ENCODE measurements at regions not wholly inside any gene's neighbourhood (a gene's known extent, or its start where the extent isn't known, plus 50 kb on each side); places are given as distances from the start of the nearest gene placed in this dataset.

DNA sequence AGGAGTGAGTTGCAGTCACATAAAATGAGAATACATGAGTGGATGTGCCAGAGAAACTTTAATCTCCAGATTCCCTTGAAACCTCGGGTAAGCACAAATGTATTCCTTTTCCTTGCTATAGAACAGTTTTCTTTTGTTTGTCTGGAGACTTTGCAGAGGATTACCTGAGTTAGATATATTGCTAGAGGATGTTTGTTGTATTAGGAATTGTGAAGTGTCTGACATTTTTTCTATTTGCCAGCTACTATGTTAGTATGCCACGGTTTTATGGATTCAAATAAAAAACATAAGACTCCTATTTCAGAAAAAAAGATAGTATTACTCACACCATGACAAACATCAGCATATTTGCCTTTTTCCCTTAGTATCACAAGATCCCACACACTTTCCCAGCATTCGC, 844.9 kb upstream of the SLITRK5 start:
- POLR2A ChIA-PET, result no interaction called here
- Histone ChIP-seq H2AFZ (ENCODE audit: low read depth, low read length) (no peak overlapping the region), H3K9ac (replicated peaks; ENCODE audit: extremely low read depth, insufficient read depth, low read length) (no peak overlapping the region), H3K9me3 (replicated peaks; ENCODE audit: control insufficient read depth, insufficient read depth, low read length) (no peaks in the 10 kb centered on the region), H3K9me1 (replicated peaks; ENCODE audit: control insufficient read depth, extremely low read depth, insufficient read depth, low read length) (no peaks in the 10 kb centered on the region), H3K36me3 (ENCODE audit: control insufficient read depth in 2 of 2, extremely low read depth in 1 of 2, insufficient read depth in 2 of 2, low read length in 2 of 2) (no peaks in the 10 kb centered on the region), H4K20me1 (replicated peaks; ENCODE audit: control insufficient read depth, extremely low read depth, insufficient read depth, low read length) (no peaks in the 10 kb centered on the region), H3K79me2 (ENCODE audit: control insufficient read depth, insufficient read depth, low read length) (no peaks in the 10 kb centered on the region), H3K27me3 (ENCODE audit: control insufficient read depth in 2 of 2, insufficient read depth in 2 of 2, low read length in 2 of 2) (no peaks in the 10 kb centered on the region), H3K4me1 (ENCODE audit: control insufficient read depth, extremely low read depth, insufficient read depth, low read length) (no peaks in the 10 kb centered on the region), H3K4me3 (replicated peaks in 1 of 3; ENCODE audit: insufficient read depth in 1 of 3, low read depth in 1 of 3, low read length in 3 of 3) (no peak overlapping the region), H3K27ac (ENCODE audit: insufficient read depth, low read depth, low read length) (no peak overlapping the region), H3K4me2 (ENCODE audit: insufficient read depth, low read length) (no peak overlapping the region)
- no peak for TF ChIP-seq FOS (IDR thresholded peaks at IDR 0.05; ENCODE audit: borderline replicate concordance, insufficient read depth, low read length)
- no peak for TF ChIP-seq POLR2AphosphoS5 (IDR thresholded peaks at IDR 0.05; ENCODE audit: insufficient read depth, low read depth, low read length)
- no peak for TF ChIP-seq MYC (IDR thresholded peaks at IDR 0.05; ENCODE audit: low read depth, low read length)
- no peak for TF ChIP-seq POLR2A (IDR thresholded peaks at IDR 0.05; ENCODE audit: low read depth, low read length)
- TF ChIP-seq, protein P1, sequence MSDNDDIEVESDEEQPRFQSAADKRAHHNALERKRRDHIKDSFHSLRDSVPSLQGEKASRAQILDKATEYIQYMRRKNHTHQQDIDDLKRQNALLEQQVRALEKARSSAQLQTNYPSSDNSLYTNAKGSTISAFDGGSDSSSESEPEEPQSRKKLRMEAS (IDR thresholded peaks at IDR 0.05; ENCODE audit: insufficient read depth, insufficient read length), result no peak
- TF ChIP-seq EZH2 (IDR thresholded peaks at IDR 0.05; ENCODE audit: borderline replicate concordance, low read depth, low read length, severe bottlenecking), result no peak
- TF ChIP-seq GATA2 (IDR thresholded peaks at IDR 0.05; ENCODE audit: insufficient read depth, insufficient read length, low read depth, low read length), result no peak
- TF ChIP-seq, protein P2, sequence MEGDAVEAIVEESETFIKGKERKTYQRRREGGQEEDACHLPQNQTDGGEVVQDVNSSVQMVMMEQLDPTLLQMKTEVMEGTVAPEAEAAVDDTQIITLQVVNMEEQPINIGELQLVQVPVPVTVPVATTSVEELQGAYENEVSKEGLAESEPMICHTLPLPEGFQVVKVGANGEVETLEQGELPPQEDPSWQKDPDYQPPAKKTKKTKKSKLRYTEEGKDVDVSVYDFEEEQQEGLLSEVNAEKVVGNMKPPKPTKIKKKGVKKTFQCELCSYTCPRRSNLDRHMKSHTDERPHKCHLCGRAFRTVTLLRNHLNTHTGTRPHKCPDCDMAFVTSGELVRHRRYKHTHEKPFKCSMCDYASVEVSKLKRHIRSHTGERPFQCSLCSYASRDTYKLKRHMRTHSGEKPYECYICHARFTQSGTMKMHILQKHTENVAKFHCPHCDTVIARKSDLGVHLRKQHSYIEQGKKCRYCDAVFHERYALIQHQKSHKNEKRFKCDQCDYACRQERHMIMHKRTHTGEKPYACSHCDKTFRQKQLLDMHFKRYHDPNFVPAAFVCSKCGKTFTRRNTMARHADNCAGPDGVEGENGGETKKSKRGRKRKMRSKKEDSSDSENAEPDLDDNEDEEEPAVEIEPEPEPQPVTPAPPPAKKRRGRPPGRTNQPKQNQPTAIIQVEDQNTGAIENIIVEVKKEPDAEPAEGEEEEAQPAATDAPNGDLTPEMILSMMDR (IDR thresholded peaks at IDR 0.05; ENCODE audit: extremely low read depth in 1 of 2, insufficient read depth in 1 of 2, low read depth in 1 of 2, low read length in 2 of 2), result no peak
- no peak for TF ChIP-seq JUN (IDR thresholded peaks at IDR 0.05; ENCODE audit: borderline replicate concordance, insufficient read depth, insufficient read length, low read depth)
- intact Hi-C loops (cut with micrococcal nuclease), result no loop called here
- DNase-seq (ENCODE audit: low read depth, low spot score), result no peak
- FAIRE-seq, result no peak
- dilution Hi-C loops (cut with MboI; ENCODE audit: extremely low pct_ligation_motif_present, low sequenced_read_pairs), result no loop called here
- BruUV-seq (replicated peaks), result no TSS peak
- CTCF ChIA-PET, result no interaction called here
